Epithelial cell of proximal tubule (primary cell): ENCODE measurements at regions not wholly inside any gene's neighbourhood (a gene's known extent, or its start where the extent isn't known, plus 50 kb on each side); places are given as distances from the start of the nearest gene placed in this dataset.
A peak's percentile ranks its signal among the peaks of the same experiment; 100 is the strongest.

ENCODE experiments used
- DNase-seq: peaks from one replicate; pipeline ENCODE4 v3.0.0-alpha.2; 2011; ENCODE audit warnings: low read depth
- H3K4me3 ChIP-seq: 2 replicates; pipeline ENCODE4 v1.5.1; 2011; ENCODE audit warnings: low read depth, mild to moderate bottlenecking, low read length
- CTCF ChIP-seq: conservative IDR thresholded peaks from 2 replicates; pipeline ENCODE4 v1.5.1; 2012; ENCODE audit warnings: low read depth, mild to moderate bottlenecking, low read length

- TF ChIP-seq CTCF = no peak
- no peak for DNase-seq
- no peak overlapping the region for H3K4me3 ChIP-seq
These were observed 1558.9 kb downstream of the FAM181B start for GRCh38 chr11:81174646-81175330.

- H3K4me3 ChIP-seq = no peak overlapping the region
- peak; percentile 52 for TF ChIP-seq CTCF
- DNase-seq = no peak
These were observed 1568.5 kb downstream of the FAM181B start for GRCh38 chr11:81165164-81165563.

GRCh38 chr11:81159900-81160299, 1573.8 kb downstream of the FAM181B start:
- no peak overlapping the region for H3K4me3 ChIP-seq
- DNase-seq = no peak
- TF ChIP-seq CTCF = no peak

- no peak overlapping the region for H3K4me3 ChIP-seq
- no peak for DNase-seq
- TF ChIP-seq CTCF = no peak
These were observed 1598.1 kb downstream of the FAM181B start for GRCh38 chr11:81135570-81135969.

- DNase-seq = no peak
- H3K4me3 ChIP-seq = no peak overlapping the region
- no peak for TF ChIP-seq CTCF
These were observed 1604.0 kb downstream of the FAM181B start for GRCh38 chr11:81129618-81130017.

- TF ChIP-seq CTCF = no peak
- DNase-seq = no peak
- no peak overlapping the region for H3K4me3 ChIP-seq
These were observed 1620.9 kb downstream of the FAM181B start for GRCh38 chr11:81112718-81113117.

- no peak for DNase-seq
- no peak overlapping the region for H3K4me3 ChIP-seq
- no peak for TF ChIP-seq CTCF
These were observed 1629.6 kb downstream of the FAM181B start for GRCh38 chr11:81104051-81104450.
